BE2C (cell line): ENCODE measurements at regions not wholly inside any gene's neighbourhood (a gene's known extent, or its start where the extent isn't known, plus 50 kb on each side); places are given as distances from the start of the nearest gene placed in this dataset.

Experiments used
- DNase-seq: peaks from one replicate; pipeline ENCODE4 v3.0.0-alpha.2; 2020
- H3K27me3 ChIP-seq: fragments of 250-450 bp; sonication (Bioruptor Pico); 2 replicates; pipeline ENCODE4 v1.5.1; 2020; ENCODE audit warnings: mild to moderate bottlenecking
- H3K36me3 ChIP-seq: fragments of 250-450 bp; sonication (Bioruptor Pico); 2 replicates; pipeline ENCODE4 v1.5.1; 2020; ENCODE audit warnings: mild to moderate bottlenecking
- H3K4me1 ChIP-seq: fragments of 250-450 bp; sonication (Bioruptor Pico); 2 replicates; pipeline ENCODE4 v1.5.1; 2020
- H3K4me3 ChIP-seq: 2 replicates; pipeline ENCODE4 v1.5.1; 2011; ENCODE audit warnings: low read depth, low read length
- H3K9me3 ChIP-seq: fragments of 250-450 bp; sonication (Bioruptor Pico); 2 replicates; pipeline ENCODE4 v1.5.1; 2020
- TF ChIP-seq, protein P1 (sequence below): IDR thresholded peaks from 2 replicates; pipeline ENCODE4 v1.5.1; 2012; ENCODE audit warnings: mild to moderate bottlenecking, low read depth, low read length

- Histone ChIP-seq H3K36me3 (no peaks in the 10 kb centered on the region), H3K27me3 (no peaks in the 10 kb centered on the region), H3K4me3 (no peak overlapping the region), H3K9me3 (no peaks in the 10 kb centered on the region), H3K4me1 (no peaks in the 10 kb centered on the region)
- TF ChIP-seq, protein P1, sequence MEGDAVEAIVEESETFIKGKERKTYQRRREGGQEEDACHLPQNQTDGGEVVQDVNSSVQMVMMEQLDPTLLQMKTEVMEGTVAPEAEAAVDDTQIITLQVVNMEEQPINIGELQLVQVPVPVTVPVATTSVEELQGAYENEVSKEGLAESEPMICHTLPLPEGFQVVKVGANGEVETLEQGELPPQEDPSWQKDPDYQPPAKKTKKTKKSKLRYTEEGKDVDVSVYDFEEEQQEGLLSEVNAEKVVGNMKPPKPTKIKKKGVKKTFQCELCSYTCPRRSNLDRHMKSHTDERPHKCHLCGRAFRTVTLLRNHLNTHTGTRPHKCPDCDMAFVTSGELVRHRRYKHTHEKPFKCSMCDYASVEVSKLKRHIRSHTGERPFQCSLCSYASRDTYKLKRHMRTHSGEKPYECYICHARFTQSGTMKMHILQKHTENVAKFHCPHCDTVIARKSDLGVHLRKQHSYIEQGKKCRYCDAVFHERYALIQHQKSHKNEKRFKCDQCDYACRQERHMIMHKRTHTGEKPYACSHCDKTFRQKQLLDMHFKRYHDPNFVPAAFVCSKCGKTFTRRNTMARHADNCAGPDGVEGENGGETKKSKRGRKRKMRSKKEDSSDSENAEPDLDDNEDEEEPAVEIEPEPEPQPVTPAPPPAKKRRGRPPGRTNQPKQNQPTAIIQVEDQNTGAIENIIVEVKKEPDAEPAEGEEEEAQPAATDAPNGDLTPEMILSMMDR, result no peak
- no peak for DNase-seq
These were observed 52.5 kb upstream of the CARD18 start for GRCh38 chr11:105192115-105192514.

DNA sequence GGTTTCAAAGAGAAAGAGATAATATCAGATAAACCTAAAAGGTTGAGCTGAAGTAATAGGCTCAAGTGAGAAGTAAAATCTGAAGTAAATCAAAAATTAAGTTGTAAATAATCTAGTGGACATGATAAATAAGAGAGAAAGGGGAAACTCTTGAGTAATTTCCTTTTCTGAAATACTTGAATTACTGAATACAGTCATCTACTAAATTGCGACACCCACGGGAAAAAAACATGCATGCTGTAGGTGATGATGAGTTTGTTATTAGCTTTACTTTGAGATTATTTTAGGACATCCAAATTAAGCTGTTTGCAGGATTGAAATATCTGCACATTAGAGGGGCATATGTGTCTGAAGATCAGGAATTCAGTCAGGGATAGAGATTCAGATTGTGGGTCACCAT is 50.0 kb upstream of the CARD18 start:
- no peak for DNase-seq

More for the DNA sequence above, 50.0 kb upstream of the CARD18 start:
- TF ChIP-seq, protein P1, result no peak
- H3K27me3 ChIP-seq, result no peaks in the 10 kb centered on the region
- H3K4me3 ChIP-seq, result no peak overlapping the region
- H3K36me3 ChIP-seq, result no peaks in the 10 kb centered on the region
- no peaks in the 10 kb centered on the region for H3K4me1 ChIP-seq
- no peaks in the 10 kb centered on the region for H3K9me3 ChIP-seq
